NOMO-1 treated with dmso at 0.1 percent for 144 hours (cell line): ENCODE measurements at regions not wholly inside any gene's neighbourhood (a gene's known extent, or its start where the extent isn't known, plus 50 kb on each side); places are given as distances from the start of the nearest gene placed in this dataset.

Source experiments
- DNase-seq: peaks from one replicate; lab custom pipeline; 2025; ENCODE audit not compliant: unreplicated experiment; lab: John Stamatoyannopoulos, UW

GRCh38 chr9:90037146-90037797, 432.5 kb downstream of the GADD45G start:
- DNase-seq, result no peak

- DNase-seq, result no peak
Measured at GRCh38 chr9:90038763-90039162, 434.0 kb downstream of the GADD45G start.

DNA sequence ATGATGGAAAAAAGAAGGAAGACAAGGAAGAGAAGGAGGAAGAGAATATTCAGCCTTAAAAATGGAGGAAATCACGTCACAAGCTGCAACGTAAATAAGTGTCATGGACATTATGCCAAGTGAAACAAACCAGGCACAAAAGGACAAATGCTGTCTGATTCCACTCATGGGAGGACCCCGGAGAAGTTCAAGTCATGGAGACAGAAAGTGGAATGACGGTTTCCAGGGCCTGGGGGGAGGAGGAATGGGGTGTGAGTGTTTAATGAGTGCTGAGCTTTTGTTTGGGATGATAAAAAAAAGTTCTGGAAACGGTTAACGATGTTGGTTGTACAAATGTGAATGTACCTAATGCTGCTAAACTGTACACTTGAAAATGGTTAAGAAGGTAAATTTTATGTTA, 439.5 kb downstream of the GADD45G start:
- DNase-seq, result no peak

- no peak for DNase-seq
Measured at GRCh38 chr9:90044710-90045151, 439.9 kb downstream of the GADD45G start.

DNA sequence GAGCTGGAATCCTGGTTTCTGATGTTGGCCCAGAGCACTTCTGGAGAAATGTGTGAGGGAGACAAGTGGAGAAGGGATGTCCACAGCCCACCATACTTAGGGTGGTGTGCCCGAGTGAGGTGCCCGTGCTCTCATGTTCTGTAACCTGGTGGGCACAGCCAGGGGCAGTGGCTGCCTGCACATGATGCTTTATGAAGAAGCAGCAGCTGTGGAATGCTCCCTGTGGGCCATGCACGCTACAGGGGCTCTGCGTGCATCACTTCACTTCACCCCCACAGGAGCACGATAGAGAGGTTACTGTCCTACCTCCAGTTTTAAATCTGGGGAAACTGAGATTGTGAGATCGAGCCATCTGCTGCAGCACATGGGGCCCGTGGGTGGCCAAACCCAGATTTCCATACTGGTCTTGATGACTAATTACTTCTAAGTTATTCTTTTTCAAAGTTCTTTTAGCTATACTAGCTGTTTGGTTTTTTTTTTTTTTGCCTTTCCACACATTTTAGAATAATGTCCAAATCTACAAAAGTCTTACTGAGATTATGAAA, 441.6 kb downstream of the GADD45G start:
- no peak for DNase-seq

DNA sequence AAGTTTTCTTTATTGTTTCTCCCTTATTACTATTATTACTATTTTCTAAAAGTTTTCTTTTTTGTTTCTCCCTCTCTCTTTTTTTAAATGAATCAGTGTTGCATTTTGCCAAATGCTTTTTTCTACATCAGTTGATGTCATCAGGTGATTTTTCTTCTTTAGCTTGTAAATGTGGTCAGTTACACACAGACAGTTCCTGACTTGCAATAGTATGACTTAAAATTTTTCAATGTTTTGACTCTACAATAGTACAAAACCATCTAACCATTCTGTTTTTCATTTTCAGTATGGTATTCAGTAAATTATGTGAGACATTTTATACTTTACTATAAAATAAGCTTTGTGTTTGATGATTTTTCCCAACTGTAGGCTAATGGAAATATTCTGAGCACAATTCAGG, 443.0 kb downstream of the GADD45G start:
- no peak for DNase-seq

DNA sequence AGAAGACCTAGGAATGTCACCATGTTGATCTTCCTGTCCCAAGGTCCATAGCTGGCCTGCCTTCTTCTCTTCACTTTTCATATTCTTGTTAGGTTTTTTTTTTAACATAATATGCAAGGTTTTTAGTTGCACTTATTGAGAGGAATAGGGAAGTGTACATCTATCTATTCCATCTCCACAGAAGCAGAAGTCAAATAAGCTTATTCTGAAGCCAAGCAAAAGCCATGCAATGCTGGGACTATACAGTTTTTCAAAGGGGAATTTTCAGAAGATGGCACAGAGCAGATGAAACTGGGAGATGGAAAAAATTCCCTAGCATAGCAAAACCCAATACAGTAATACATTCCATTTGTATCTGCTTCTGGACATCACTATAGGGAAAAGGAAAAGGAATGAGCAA, 447.6 kb downstream of the GADD45G start:
- DNase-seq, result no peak

DNA sequence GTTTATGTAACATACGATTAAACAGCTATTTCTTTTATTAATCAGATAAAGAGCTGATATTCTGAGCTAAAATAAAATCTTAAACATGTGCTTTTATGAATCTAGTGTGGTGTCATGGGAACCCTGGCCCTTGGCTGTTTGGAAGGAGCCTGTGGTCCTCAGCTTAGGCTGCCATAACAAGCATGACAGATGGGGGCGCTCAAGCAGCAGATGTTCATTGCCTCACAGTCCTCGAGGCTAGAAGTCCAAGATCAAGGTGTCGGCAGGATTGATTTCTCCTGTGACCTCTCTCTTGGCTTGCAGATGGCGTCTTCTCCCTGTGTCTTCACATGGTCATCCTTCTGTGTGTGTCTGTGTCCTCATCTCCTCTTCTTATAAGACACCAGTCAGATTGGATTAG, 448.2 kb downstream of the GADD45G start:
- no peak for DNase-seq

DNA sequence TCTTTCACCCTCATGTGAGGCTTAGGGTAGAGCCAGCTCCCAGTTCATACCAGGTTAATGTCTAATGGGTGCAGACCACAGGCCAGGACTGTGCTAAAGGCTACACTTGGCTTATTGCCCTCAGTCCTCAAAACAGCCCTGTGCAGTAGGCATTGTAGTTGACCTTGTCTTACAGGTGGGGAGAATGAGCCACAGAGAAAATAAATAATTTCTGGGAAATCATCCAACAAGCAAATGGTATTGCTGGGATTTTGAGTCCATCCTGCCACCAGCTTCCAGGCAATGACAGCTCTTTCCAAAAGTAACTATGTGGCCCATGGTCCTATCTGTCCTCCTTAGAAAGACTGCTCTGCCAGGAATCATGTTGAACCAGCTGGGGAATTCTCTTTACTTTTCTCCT, 450.0 kb downstream of the GADD45G start:
- no peak for DNase-seq

DNA sequence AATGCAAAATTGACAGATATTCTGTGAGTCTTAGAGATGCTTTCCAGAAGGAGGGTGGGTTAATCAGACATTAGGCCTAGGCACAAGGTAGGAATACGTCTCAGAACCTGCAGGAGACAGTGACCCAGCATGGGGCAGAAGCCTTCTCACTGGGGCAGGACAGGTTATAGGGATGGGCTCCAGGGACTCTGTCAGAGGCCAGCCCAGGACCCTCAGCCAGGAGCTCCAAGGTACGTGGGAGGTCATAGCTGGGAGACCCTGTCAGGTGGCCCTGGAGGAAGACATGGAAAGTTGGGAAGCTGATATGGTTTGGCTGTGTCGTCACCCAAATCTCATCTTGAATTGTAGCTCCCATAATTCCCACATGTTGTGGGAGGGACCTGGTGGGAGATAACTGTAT, 450.4 kb downstream of the GADD45G start:
- DNase-seq, result no peak

GRCh38 chr9:90057361-90057760, 452.5 kb downstream of the GADD45G start:
- DNase-seq, result no peak

GRCh38 chr9:90058182-90058763, 453.5 kb downstream of the GADD45G start:
- no peak for DNase-seq

- DNase-seq, result no peak
Measured at GRCh38 chr9:90059436-90059835, 454.6 kb downstream of the GADD45G start.

- DNase-seq, result no peak
Measured at GRCh38 chr9:90060256-90060655, 455.4 kb downstream of the GADD45G start.

DNA sequence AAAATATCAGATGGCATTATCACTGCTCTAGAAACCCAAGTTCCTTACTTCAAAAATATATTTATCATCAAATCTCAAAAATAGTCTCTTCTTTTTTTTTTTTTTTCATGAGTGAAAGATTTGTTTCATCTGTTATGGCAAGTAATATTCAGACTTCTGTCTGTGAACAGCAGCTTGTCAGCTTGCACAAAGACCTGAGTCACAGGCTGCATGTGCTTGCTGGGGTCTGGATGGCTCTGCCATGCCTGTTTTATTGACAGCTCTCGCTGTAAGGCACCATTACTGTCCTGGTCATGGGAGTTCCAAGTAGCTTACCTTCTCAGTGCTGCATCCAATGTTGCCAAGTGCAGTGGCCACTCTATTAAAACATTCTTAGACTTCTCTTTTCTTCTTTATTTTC, 456.4 kb downstream of the GADD45G start:
- no peak for DNase-seq

DNA sequence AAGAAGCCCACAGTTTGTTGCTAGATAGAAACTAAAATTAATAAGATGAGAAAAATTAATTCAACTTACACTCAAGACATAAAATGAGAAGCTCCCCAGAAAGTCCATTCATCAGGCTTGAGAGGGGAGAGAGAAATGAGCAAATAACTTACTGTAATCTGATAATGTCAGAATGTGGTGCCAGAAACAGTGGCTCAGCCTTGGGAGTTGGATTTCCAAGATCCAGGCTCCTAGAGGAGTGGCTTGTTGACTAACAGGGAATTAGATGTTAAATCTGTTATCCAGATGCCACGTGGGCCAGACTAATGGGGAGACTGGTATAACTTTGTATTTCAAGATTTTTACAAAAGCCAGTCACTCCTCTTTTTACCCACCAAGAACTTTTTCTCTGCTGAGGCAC, 458.2 kb downstream of the GADD45G start:
- DNase-seq, result no peak

DNA sequence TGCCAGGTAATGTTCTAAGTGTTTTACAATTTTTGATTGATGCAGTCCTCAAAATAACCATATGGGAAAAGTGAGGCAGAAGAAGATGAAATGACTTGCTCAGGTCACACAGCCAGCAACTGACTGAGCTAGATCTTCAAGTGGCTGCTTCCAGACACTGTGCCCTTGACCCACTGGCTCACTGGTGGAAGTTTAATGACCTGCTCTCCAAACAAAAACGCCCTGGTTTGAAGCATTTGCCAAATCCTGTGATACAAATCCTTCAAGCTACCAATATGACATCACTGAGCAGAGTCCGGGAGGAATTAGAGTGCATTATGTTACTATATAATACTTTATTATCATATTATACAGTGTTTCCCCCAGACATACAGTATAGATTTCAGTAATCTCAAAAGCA, 459.4 kb downstream of the GADD45G start:
- no peak for DNase-seq

DNA sequence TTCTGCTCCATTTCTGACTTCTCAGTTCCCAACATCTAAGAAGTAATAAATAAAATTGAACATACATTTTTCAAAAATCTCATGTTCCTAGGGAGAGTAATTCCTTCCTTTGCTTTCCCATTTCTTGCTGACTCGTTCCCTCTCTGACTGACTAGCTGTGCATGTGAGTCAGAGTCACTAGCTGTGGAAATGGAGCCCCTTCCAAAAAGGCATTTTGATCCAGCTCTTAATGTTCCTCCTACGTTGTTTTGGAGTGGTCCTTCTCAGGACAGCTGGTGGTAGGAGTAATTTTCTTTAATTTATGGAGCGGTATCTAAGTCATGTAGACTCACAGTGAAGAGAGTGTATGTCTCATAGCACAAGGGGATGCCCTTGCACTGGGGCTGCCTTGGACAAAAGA, 460.2 kb downstream of the GADD45G start:
- no peak for DNase-seq

- no peak for DNase-seq
Measured at GRCh38 chr9:90065851-90066250, 461.0 kb downstream of the GADD45G start.

GRCh38 chr9:90069085-90069484, 464.3 kb downstream of the GADD45G start:
- DNase-seq, result no peak

DNA sequence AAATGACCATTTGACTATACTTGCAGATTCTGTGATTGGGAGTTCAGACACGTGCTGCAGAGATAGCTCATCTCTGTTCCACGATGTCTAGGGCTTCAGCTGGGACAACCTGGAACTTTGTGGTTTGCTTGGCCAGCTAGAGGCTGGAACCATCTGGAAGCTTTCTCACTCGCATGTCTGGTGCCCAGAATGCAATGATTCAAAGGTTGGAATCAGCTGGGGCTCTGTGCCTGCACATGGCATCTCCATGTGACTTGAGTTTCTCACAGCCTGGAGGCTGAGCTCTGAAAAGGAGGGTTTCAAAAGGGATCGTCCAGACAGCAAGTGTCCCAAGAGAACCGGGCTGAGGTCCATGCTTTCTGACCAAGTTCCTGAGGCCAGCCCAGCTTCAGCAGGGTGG, 465.2 kb downstream of the GADD45G start:
- no peak for DNase-seq

DNA sequence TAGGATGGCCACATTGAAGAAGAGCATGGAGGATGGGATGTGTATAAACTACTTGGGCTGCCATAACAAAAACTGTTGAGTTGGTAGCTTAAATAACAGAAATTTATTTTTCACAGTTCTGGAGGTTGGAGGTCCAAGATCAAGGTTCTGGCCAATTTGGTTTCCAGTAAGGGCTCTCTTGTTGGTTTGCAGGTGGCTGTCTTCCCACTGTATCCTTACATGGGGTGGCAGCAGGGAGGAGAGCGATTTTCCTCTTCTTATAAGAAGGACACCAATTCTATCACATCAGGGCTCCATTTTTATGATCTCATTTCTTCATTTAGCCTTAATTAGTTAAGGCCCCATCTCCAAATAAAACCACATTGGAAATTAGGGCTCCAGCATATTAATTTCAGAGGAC, 465.7 kb downstream of the GADD45G start:
- DNase-seq, result no peak
